HS-5 (cell line): ENCODE measurements at regions not wholly inside any gene's neighbourhood (a gene's known extent, or its start where the extent isn't known, plus 50 kb on each side); places are given as distances from the start of the nearest gene placed in this dataset.
"Not testable (repeated sequence)": the region's sequence is repeated elsewhere in the genome, so short reads cannot be mapped to it uniquely, and the experiment has no call there.

ENCODE experiments used
- DNase-seq: peaks from one replicate; pipeline ENCODE4 v3.0.0-alpha.2; 2012; ENCODE audit warnings: low read depth

DNA sequence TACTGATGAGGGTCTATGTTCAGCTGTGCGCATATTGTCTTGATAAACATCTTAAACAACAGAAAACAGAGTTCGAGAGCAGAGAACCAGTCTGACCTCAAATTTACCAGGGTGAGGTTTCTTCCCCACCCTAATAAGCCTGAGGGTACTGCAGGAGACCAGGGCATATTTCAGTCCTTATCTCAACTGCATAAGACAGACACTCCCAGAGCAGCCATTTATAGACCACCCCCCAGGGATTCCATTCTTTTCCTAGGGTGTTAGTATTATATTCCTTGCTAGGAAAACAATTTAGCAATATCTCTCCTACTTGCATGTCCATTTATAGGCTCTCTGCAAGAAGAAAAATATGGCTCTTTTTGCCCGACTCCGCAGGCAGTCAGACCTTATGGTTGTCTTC is 89.5 kb upstream of the POMZP3 start:
- DNase-seq = not testable (repeated sequence)

DNA sequence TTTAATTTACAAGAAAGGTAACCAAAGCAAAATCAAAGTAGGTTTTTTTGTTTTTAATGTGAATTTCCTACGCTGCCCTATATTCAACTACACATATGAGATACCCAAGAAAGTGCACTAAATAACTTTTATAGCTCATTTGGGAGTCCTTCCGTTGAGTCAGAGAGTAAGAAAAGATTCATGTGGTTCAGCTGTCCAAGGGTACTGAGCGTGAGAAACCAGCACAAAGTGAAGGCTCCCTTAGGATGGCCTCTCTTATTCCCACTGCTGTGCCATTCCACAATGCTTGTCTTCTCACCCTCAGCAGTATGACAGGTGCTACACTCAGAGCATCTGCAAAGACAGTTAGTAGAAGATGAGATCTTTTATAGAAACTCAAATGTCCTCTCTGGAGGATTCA is 85.8 kb upstream of the POMZP3 start:
- not testable (repeated sequence) for DNase-seq

DNA sequence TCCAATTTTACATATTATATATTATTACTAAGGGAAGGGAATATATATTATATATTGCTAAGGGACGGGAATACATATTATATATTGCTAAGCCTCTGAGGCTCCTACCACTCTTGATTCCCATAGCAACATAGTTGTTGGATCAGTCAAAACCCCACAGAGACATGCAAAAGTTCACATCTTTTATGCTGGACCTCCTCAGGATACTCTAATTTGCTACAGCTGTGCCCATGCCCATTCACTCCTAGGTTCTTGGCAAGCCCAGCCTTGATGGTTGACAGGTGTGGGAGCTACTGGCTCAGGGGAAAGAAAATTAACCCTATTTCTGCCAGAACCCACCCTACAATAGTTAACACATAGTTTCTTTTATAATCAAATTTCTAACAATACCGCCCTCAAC is 84.6 kb upstream of the POMZP3 start:
- not testable (repeated sequence) for DNase-seq

DNA sequence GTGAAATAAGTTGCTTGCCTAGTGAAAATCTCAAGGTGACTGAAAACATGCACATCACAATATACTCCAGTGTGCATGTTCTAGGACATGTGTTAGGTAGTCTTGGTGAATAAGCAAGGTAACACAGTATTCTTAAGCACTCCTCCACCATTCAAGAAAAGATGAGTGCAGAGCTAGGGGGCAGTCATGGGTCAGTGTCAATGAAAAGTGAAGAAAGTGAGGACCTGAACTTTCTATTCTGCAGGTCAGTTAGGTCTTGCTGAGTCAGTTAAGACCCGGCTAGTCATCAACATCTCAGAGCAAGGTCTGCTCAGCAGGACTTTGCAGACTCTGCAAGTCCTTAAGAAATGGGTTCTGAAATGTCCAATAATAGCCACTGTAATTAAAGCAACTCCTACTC is 82.6 kb upstream of the POMZP3 start:
- not testable (repeated sequence) for DNase-seq

DNA sequence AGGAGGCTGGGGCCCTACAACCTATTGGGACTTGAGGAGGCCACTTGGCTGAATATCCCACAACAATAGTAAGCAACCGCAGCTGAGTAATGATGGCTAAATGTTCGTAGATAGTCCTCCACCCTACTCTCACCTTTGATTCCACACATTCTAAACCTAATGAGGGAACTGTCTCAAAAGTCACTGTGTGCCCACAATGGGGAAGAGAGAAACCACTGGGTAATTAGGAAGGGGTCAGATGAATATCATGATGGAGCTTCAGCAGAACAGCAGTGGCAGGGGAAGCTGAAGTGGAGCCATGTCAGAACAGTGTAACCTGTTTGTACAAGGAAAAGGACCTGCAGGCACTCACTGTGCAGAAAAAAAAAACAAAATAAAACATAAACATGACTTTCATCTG is 81.4 kb upstream of the POMZP3 start:
- not testable (repeated sequence) for DNase-seq

DNA sequence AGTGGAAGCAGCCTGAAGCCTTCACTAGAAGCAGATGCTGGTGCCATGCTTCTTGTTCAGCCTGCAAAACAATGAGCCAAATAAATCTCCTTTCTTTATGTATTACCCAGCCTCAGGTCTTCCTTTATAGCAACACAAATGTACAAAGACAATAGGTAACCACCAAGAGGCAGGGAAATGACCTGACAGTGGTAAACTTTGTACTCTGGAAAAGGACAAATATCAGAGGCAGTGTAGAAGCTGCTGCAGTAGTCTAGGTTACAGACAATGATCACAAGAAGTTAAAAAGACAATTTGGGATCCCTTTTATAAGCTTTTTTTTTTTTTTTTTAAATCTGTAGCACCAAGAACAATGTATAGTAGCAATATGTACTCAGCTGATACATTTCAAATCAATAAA is 76.7 kb upstream of the POMZP3 start:
- DNase-seq = not testable (repeated sequence)

DNA sequence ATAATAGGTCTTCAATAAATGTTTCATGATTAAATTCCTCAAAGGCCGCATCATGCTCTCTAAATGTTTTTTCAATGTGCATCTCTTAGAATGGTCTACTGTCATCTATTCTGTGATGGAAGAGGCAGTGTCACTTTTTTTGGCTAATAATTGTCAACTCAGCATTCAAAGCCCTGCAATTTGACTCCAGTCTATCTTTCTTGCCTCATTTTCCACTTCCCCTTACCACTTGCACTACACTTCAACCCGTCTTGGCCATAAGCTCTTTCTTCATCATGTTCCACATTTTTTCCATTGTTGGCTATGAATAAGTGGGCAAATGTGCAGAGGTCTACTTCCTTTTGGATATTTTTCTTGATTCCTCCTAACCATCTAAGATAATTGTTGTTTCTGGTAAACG is 59.2 kb upstream of the POMZP3 start:
- not testable (repeated sequence) for DNase-seq

DNA sequence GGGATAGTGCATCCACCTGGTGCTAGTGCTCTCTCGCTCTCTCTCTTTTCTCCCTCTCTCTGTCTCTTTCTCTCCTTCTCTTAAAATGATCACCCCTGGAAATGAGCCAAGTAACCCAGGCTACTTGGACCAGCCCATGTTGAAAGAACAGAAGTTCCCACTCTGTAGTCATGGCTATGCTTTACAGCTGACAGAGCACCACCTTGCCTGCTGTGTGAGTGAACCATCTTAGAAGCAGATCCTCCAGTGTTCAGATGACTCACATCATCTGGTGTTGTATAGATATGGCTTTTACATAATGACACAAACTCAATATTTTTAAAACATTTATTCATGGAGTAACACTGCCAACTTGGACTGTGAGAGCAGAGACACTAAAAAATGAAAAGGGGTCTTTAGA is 57.7 kb upstream of the POMZP3 start:
- DNase-seq = not testable (repeated sequence)

DNA sequence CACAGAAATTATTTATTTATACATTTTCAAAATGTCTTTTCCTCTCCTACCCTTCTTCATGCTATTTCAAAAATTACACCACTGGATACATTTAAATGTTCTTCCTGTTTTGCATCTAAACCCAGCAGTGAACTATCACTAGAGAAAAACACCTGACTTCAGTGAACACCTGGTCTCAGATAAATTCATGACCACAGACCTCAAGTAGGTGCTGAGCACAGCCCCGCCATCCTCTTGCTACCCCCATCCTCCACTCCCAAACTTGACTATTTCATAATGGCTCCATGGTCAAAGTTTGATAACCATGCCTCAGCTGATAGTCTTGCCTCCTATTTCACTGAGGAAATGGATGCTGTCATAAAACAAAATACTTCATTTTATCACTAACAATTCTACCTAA is 56.6 kb upstream of the POMZP3 start:
- not testable (repeated sequence) for DNase-seq

DNA sequence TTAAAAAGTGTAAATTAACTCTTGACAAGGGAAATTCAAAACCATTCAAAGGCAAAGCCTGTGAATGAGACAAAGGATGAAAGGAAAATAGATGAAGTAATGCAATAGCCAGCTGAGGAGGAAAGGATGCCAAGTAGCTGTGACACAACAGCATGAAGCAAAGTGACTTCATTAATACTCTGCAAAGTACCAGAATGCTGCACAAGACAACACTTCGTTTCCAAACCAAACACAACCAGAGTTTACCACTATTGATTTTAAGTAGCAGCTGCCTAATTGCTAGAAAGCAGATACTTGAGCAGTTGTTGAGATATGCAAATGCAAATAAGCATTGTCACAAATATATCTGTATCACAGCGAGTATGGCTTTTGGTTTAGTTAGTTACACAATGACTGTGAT is 54.7 kb upstream of the POMZP3 start:
- DNase-seq = not testable (repeated sequence)

DNA sequence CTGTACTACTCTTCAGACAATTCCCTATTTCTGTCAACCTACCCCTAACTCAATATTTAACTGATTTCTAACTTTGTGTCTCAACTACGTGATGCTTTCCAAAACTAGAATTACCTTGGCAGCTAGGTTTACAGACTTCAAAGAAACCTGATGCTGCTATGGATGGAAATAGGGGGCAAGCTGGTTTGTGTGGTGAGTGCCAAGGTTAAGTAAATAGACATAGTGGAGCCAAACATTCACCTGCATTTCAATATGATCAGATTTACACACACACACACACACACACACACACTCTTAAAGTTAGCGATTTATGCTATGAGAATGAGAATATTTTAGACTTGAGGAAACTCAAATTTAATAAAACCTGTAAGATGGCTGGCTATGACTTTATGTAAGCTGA is 52.1 kb upstream of the POMZP3 start:
- DNase-seq = not testable (repeated sequence)

DNA sequence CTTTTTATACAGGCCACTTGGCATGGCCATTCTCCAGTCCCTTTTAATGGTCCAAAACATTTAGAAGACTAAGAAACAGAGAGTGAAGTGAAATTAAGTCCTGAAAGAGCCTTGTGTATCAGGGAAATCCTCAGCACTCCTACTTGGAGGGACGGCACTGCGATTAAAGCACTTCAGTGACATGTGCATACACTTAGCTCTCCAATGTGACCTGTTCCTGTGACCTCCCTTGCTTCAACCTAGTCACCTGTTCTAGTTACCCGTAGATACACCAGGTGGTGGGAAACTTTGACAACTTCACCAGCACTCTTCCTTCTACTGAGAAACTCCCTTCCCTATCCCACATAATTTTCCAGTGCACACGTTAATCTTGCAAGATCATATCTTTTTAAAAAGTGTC is 51.4 kb upstream of the POMZP3 start:
- DNase-seq = not testable (repeated sequence)

DNA sequence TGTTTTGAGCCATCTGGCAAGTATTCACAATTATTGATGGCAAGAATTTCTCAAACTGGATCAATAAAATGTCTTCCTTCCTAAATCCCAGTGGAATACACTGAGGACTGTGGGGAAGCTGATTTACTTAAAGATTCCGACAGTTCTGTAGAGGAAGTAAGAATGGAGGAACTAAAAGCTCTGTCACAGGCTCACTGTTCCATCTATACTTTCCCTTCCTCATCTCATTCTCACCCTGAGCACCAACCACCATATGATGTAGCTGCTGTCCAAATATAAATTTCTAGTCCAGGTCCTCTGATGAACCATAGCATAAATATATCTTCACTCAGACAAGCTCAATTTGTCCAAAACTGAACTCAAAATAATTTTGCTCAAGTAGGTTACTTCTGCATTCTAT is 49.8 kb upstream of the POMZP3 start:
- DNase-seq = not testable (repeated sequence)
